Natural killer cell (primary cell): ENCODE measurements at regions not wholly inside any gene's neighbourhood (a gene's known extent, or its start where the extent isn't known, plus 50 kb on each side); places are given as distances from the start of the nearest gene placed in this dataset.

Source experiments
- ATAC-seq, 3 donors: fragments of 150-1000 bp in 2 of 3; fragments of 200-7000 bp in 1 of 3; cut with Tn5 transposase; 1 replicate in 1 of 3; 2 replicates in 2 of 3; pipeline ENCODE4 v1.10.0; 2021; ENCODE audit warnings: mild to moderate bottlenecking in 2 of 3, moderate library complexity in 2 of 3
- DNase-seq, 2 donors: peaks; one replicate each; pipeline versions ENCODE4 v3.0.0 to v3.0.0-alpha.2; 2013 to 2021; ENCODE audit warnings: mixed read lengths in 1 of 2
- H3K27ac ChIP-seq: one replicate; pipeline ENCODE4 v1.5.1; 2013; ENCODE audit warnings: mild to moderate bottlenecking, low read length
- H3K27me3 ChIP-seq: one replicate; pipeline ENCODE4 v1.6.1; 2013; ENCODE audit warnings: low read length; ENCODE audit not compliant: control insufficient read depth, insufficient read depth
- H3K36me3 ChIP-seq: one replicate; pipeline ENCODE4 v1.6.1; 2013; ENCODE audit warnings: low read length; ENCODE audit not compliant: control insufficient read depth, insufficient read depth
- H3K4me1 ChIP-seq: one replicate; pipeline ENCODE4 v1.6.1; 2013; ENCODE audit warnings: low read length; ENCODE audit not compliant: control insufficient read depth, insufficient read depth
- H3K4me3 ChIP-seq: one replicate; pipeline ENCODE4 v1.5.1; 2013; ENCODE audit warnings: low read length
- H3K9me3 ChIP-seq: one replicate; pipeline ENCODE4 v1.6.1; 2013; ENCODE audit warnings: low read length; ENCODE audit not compliant: control insufficient read depth, insufficient read depth
- H3K27ac Mint-ChIP-seq, 2 donors: one replicate each; pipeline ENCODE4 v1.8.0; 2022; ENCODE audit warnings: mild to moderate bottlenecking in 2 of 2, mixed read lengths in 2 of 2, moderate library complexity in 1 of 2
- H3K27me3 Mint-ChIP-seq, 2 donors: one replicate each; pipeline ENCODE4 v1.8.0; 2022; ENCODE audit warnings: low read depth in 2 of 2, mixed read lengths in 2 of 2
- H3K36me3 Mint-ChIP-seq: one replicate; pipeline ENCODE4 v1.8.0; 2022; ENCODE audit warnings: mixed read lengths
- H3K4me1 Mint-ChIP-seq, 2 donors: one replicate each; pipeline ENCODE4 v1.8.0; 2022; ENCODE audit warnings: mixed read lengths in 2 of 2
- H3K4me3 Mint-ChIP-seq: one replicate; pipeline ENCODE4 v1.8.0; 2022; ENCODE audit warnings: mild to moderate bottlenecking, moderate library complexity, mixed read lengths
- H3K9me3 Mint-ChIP-seq, 2 donors: one replicate each; pipeline ENCODE4 v1.8.0; 2022; ENCODE audit warnings: mixed read lengths in 2 of 2
- WGBS: methylation state at CpG from one replicate; pipeline ENCODE4 v1.1.7; 2013; ENCODE audit warnings: missing lambda C conversion rate; ENCODE audit not compliant: insufficient coverage; 5-methylcytosine and 5-hydroxymethylcytosine counted together
- intact Hi-C: fragments of 100-400 bp; cut with micrococcal nuclease; formaldehyde crosslinking; loops from one replicate; pipeline ENCODE4 v1.14.2; 2022
- TF ChIP-seq, protein P1 (sequence below): fragments of 200-600 bp; IDR thresholded peaks from one replicate; pipeline ENCODE4 v1.8.0; 2022; ENCODE audit warnings: antibody characterized with exemption

DNA sequence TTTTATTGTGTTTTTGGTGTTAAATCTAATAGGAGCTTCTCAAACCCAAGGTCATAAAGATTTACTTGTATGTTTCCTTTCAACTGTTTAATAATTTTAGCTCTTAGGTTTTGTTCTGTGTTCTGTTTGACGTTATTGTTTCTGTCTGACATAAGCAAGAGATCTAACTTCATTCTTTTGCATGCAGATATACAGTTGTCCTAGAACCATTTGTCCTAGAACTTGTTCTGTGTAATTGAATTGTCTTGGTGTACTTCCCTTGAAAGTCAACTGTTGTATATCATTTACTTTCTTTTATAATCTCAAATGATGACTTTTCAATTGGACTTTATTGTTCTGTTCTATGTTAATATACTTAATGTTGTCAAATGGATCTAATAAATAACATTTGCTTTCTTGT is 977.1 kb downstream of the FAT4 start:
- no peak overlapping the region for H3K27ac ChIP-seq
- no peaks in the 10 kb centered on the region for H3K9me3 ChIP-seq
- no peaks in the 10 kb centered on the region for H3K4me1 ChIP-seq
- no peaks in the 10 kb centered on the region for H3K27me3 ChIP-seq
- 100% methylated on average over 1 of the region's 1 CpG for WGBS
- TF ChIP-seq, protein P1, sequence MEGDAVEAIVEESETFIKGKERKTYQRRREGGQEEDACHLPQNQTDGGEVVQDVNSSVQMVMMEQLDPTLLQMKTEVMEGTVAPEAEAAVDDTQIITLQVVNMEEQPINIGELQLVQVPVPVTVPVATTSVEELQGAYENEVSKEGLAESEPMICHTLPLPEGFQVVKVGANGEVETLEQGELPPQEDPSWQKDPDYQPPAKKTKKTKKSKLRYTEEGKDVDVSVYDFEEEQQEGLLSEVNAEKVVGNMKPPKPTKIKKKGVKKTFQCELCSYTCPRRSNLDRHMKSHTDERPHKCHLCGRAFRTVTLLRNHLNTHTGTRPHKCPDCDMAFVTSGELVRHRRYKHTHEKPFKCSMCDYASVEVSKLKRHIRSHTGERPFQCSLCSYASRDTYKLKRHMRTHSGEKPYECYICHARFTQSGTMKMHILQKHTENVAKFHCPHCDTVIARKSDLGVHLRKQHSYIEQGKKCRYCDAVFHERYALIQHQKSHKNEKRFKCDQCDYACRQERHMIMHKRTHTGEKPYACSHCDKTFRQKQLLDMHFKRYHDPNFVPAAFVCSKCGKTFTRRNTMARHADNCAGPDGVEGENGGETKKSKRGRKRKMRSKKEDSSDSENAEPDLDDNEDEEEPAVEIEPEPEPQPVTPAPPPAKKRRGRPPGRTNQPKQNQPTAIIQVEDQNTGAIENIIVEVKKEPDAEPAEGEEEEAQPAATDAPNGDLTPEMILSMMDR, result no peak
- intact Hi-C loops, result no loop called here
- Mint-ChIP-seq H3K27me3 (no peaks in the 10 kb centered on the region), H3K4me3 (no peak overlapping the region), H3K9me3 (peaks cover 8 to 9% of the 10 kb centered on the region in 2 donors), H3K27ac (no peak overlapping the region), H3K36me3 (no peaks in the 10 kb centered on the region), H3K4me1 (no peaks in the 10 kb centered on the region)
- H3K4me3 ChIP-seq, result no peak overlapping the region
- ATAC-seq (no peak), DNase-seq (no peak)
- H3K36me3 ChIP-seq, result no peaks in the 10 kb centered on the region

- no peak overlapping the region for H3K4me3 Mint-ChIP-seq
- Histone ChIP-seq H3K27me3 (no peaks in the 10 kb centered on the region), H3K4me1 (no peaks in the 10 kb centered on the region), H3K27ac (no peak overlapping the region), H3K36me3 (no peaks in the 10 kb centered on the region), H3K4me3 (no peak overlapping the region), H3K9me3 (peaks cover 4% of the 10 kb centered on the region)
- H3K27ac Mint-ChIP-seq, result no peak overlapping the region
- no peaks in the 10 kb centered on the region for H3K27me3 Mint-ChIP-seq
- intact Hi-C loops, result no loop called here
- H3K9me3 Mint-ChIP-seq, result peaks cover 23 to 28% of the 10 kb centered on the region in 2 donors
- WGBS, result no CpG with 5 or more reads among the region's 1 CpG
- no peak for DNase-seq
- no peaks in the 10 kb centered on the region for H3K4me1 Mint-ChIP-seq
- TF ChIP-seq, protein P1, result no peak
- peaks cover 7% of the 10 kb centered on the region for H3K36me3 Mint-ChIP-seq
- no peak for ATAC-seq
Observed at GRCh38 chr4:126298271-126298670, 983.5 kb downstream of the FAT4 start.

GRCh38 chr4:126306152-126306869 is 991.6 kb downstream of the FAT4 start:
- no peak overlapping the region for H3K4me3 ChIP-seq
- TF ChIP-seq, protein P1, result no peak
- H3K27me3 Mint-ChIP-seq, result no peaks in the 10 kb centered on the region
- DNase-seq, result no peak
- no peaks in the 10 kb centered on the region for H3K4me1 Mint-ChIP-seq
- H3K27ac ChIP-seq, result no peak overlapping the region
- H3K9me3 ChIP-seq, result no peaks in the 10 kb centered on the region
- H3K9me3 Mint-ChIP-seq, result peaks cover 7 to 19% of the 10 kb centered on the region in 2 donors
- intact Hi-C loops, result no loop called here
- no peaks in the 10 kb centered on the region for H3K4me1 ChIP-seq
- 63% methylated on average over 5 of the region's 5 CpGs for WGBS
- ATAC-seq, result no peak
- no peak overlapping the region for H3K4me3 Mint-ChIP-seq
- peaks cover under 1% of the 10 kb centered on the region for H3K36me3 Mint-ChIP-seq
- no peak overlapping the region for H3K27ac Mint-ChIP-seq
- no peaks in the 10 kb centered on the region for H3K27me3 ChIP-seq
- H3K36me3 ChIP-seq, result no peaks in the 10 kb centered on the region

DNA sequence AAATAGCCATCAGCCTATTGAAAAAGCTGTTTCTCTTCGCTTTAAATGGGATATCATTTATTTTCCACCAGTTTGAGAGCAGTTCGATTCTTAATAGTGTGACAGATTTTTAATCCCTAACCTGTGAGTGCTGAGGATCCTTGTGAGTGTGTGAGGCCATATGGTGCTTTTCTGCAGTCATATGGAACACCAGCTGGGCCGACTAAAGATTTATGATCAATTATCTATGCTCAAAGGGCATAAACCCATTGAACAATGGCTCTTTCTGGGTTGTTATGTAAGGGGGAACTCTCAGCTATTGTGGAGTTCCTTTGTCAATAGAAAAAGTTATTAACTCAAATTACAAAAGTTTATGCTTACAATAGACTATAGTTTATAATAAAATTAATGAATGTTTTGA is 1003.6 kb downstream of the FAT4 start:
- DNase-seq (no peak), ATAC-seq (no peak)
- Histone ChIP-seq H3K27ac (no peak overlapping the region), H3K36me3 (no peaks in the 10 kb centered on the region), H3K27me3 (no peaks in the 10 kb centered on the region), H3K9me3 (no peaks in the 10 kb centered on the region), H3K4me3 (no peak overlapping the region), H3K4me1 (no peaks in the 10 kb centered on the region)
- no peaks in the 10 kb centered on the region for H3K27me3 Mint-ChIP-seq
- no peak overlapping the region for H3K27ac Mint-ChIP-seq
- H3K4me3 Mint-ChIP-seq, result no peak overlapping the region
- peaks cover 3 to 5% of the 10 kb centered on the region in 2 donors for H3K9me3 Mint-ChIP-seq
- H3K4me1 Mint-ChIP-seq, result no peaks in the 10 kb centered on the region
- 62% methylated on average over 3 of the region's 3 CpGs for WGBS
- intact Hi-C loops, result no loop called here
- TF ChIP-seq, protein P1, result no peak
- no peaks in the 10 kb centered on the region for H3K36me3 Mint-ChIP-seq
